GM12878 (cell line): ENCODE measurements at regions not wholly inside any gene's neighbourhood (a gene's known extent, or its start where the extent isn't known, plus 50 kb on each side); places are given as distances from the start of the nearest gene placed in this dataset.

ENCODE experiments used
- ELK1 ChIP-seq: IDR thresholded peaks from 2 replicates; pipeline ENCODE4 v1.6.1; 2012; ENCODE audit warnings: low read depth, low read length, improper control_type of control experiment
- PAX5 ChIP-seq: IDR thresholded peaks from 2 replicates; pipeline ENCODE4 v1.6.1; 2011; ENCODE audit warnings: low read depth, low read length, borderline replicate concordance
- SREBF2 ChIP-seq: IDR thresholded peaks from 2 replicates; pipeline ENCODE4 v1.6.1; 2012; ENCODE audit warnings: mild to moderate bottlenecking, low read length
- TCF7 ChIP-seq: IDR thresholded peaks from 2 replicates; pipeline ENCODE4 v1.6.1; 2014; ENCODE audit warnings: antibody characterized with exemption, borderline replicate concordance
- TF ChIP-seq, protein P1 (sequence below): IDR thresholded peaks from 2 replicates; pipeline ENCODE4 v1.6.1; 2011; ENCODE audit warnings: mild to moderate bottlenecking, low read depth, low read length, moderate library complexity; ENCODE audit not compliant: insufficient replicate concordance
- TF ChIP-seq, protein P2 (sequence below), 3 experiments: IDR thresholded peaks in 2 of 3; conservative IDR thresholded peaks in 1 of 3; 2 replicates each; pipeline ENCODE4 v1.5.1; 2011; ENCODE audit warnings: low read depth in 3 of 3, low read length in 3 of 3, mild to moderate bottlenecking in 3 of 3, control low read depth in 2 of 3, moderate library complexity in 2 of 3, inconsistent platforms in 1 of 3, mixed read lengths in 1 of 3; ENCODE audit not compliant: control insufficient read depth in 2 of 3, insufficient read depth in 1 of 3; ENCODE audit errors: extremely low read depth in 1 of 3
- TF ChIP-seq, protein P3 (sequence below): fragments of 450-650 bp; conservative IDR thresholded peaks from 2 replicates; pipeline ENCODE4 v1.6.1; 2017; ENCODE audit warnings: mild to moderate bottlenecking, moderate library complexity

DNA sequence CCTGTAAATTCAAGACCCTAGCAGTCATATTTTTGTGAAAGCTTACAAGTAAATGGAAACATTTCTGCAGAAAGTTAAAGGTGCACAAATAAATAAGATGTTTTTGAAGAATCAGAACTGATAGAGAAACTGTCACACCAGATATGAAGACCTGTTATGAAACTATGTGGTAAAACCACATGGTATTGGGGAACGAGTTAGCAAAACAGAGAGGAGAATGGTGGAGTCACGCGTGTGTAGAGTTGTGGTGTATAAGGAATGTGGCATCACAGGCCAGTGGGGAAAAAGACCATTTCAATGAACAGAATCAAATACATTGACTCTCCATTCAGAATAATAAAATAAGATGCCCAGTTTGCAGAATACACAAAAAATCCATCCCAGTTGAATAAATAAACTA lies 477.2 kb downstream of the ICE1 start:
- TF ChIP-seq, protein P1, sequence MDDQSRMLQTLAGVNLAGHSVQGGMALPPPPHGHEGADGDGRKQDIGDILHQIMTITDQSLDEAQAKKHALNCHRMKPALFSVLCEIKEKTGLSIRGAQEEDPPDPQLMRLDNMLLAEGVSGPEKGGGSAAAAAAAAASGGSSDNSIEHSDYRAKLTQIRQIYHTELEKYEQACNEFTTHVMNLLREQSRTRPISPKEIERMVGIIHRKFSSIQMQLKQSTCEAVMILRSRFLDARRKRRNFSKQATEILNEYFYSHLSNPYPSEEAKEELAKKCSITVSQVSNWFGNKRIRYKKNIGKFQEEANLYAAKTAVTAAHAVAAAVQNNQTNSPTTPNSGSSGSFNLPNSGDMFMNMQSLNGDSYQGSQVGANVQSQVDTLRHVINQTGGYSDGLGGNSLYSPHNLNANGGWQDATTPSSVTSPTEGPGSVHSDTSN: no peak
- TF ChIP-seq, protein P2, sequence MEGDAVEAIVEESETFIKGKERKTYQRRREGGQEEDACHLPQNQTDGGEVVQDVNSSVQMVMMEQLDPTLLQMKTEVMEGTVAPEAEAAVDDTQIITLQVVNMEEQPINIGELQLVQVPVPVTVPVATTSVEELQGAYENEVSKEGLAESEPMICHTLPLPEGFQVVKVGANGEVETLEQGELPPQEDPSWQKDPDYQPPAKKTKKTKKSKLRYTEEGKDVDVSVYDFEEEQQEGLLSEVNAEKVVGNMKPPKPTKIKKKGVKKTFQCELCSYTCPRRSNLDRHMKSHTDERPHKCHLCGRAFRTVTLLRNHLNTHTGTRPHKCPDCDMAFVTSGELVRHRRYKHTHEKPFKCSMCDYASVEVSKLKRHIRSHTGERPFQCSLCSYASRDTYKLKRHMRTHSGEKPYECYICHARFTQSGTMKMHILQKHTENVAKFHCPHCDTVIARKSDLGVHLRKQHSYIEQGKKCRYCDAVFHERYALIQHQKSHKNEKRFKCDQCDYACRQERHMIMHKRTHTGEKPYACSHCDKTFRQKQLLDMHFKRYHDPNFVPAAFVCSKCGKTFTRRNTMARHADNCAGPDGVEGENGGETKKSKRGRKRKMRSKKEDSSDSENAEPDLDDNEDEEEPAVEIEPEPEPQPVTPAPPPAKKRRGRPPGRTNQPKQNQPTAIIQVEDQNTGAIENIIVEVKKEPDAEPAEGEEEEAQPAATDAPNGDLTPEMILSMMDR (IDR thresholded peaks at IDR 0.05 in 2 of 3, conservative IDR thresholded peaks at IDR 0.05 in 1 of 3; ENCODE audit: control insufficient read depth in 2 of 3, extremely low read depth in 1 of 3, insufficient read depth in 1 of 3, low read depth in 3 of 3, low read length in 3 of 3): no peak
- TF ChIP-seq PAX5 (no peak), TCF7 (no peak), ELK1 (no peak), SREBF2 (no peak)
- TF ChIP-seq, protein P3, sequence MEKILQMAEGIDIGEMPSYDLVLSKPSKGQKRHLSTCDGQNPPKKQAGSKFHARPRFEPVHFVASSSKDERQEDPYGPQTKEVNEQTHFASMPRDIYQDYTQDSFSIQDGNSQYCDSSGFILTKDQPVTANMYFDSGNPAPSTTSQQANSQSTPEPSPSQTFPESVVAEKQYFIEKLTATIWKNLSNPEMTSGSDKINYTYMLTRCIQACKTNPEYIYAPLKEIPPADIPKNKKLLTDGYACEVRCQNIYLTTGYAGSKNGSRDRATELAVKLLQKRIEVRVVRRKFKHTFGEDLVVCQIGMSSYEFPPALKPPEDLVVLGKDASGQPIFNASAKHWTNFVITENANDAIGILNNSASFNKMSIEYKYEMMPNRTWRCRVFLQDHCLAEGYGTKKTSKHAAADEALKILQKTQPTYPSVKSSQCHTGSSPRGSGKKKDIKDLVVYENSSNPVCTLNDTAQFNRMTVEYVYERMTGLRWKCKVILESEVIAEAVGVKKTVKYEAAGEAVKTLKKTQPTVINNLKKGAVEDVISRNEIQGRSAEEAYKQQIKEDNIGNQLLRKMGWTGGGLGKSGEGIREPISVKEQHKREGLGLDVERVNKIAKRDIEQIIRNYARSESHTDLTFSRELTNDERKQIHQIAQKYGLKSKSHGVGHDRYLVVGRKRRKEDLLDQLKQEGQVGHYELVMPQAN: no peak
